NB4 (cell line): ENCODE measurements at regions not wholly inside any gene's neighbourhood (a gene's known extent, or its start where the extent isn't known, plus 50 kb on each side); places are given as distances from the start of the nearest gene placed in this dataset.

ENCODE experiments used
- DNase-seq: peaks from one replicate; pipeline ENCODE4 v3.0.0; 2010; ENCODE audit warnings: low read depth
- H3K4me3 ChIP-seq: one replicate; pipeline ENCODE4 v1.5.1; 2011; ENCODE audit warnings: mild to moderate bottlenecking, low read depth, low read length, moderate library complexity
- CTCF ChIP-seq: IDR thresholded peaks from one replicate; pipeline ENCODE4 v1.5.1; 2012; ENCODE audit warnings: low read depth, low read length
- MAX ChIP-seq: IDR thresholded peaks from 2 replicates; pipeline ENCODE4 v1.6.1; 2011; ENCODE audit warnings: low read depth, low read length
- MYC ChIP-seq: IDR thresholded peaks from 2 replicates; pipeline ENCODE4 v1.6.1; 2011; ENCODE audit warnings: low read depth, low read length
- POLR2A ChIP-seq: IDR thresholded peaks from 2 replicates; pipeline ENCODE4 v1.6.1; 2011; ENCODE audit warnings: mild to moderate bottlenecking; ENCODE audit not compliant: insufficient read length; ENCODE audit errors: extremely low read depth

GRCh38 chr16:24667244-24667764 lies 62.1 kb upstream of the TNRC6A start:
- TF ChIP-seq MYC (no peak), POLR2A (no peak), MAX (no peak), CTCF (no peak)
- DNase-seq, result no peak
- H3K4me3 ChIP-seq, result no peak overlapping the region

GRCh38 chr16:24668481-24669061 lies 60.9 kb upstream of the TNRC6A start:
- DNase-seq, result no peak
- no peak for TF ChIP-seq POLR2A
- no peak for TF ChIP-seq MAX

GRCh38 chr16:24670623-24671454 lies 58.6 kb upstream of the TNRC6A start:
- DNase-seq, result no peak
- no peak overlapping the region for H3K4me3 ChIP-seq
- TF ChIP-seq POLR2A (no peak), CTCF (no peak), MAX (no peak), MYC (no peak)

More at GRCh38 chr16:24668481-24669061, 60.9 kb upstream of the TNRC6A start:
- no peak overlapping the region for H3K4me3 ChIP-seq

GRCh38 chr16:24671455-24671954 lies 57.9 kb upstream of the TNRC6A start:
- H3K4me3 ChIP-seq, result no peak overlapping the region
- no peak for DNase-seq
- no peak for TF ChIP-seq POLR2A

GRCh38 chr16:24673155-24673554 lies 56.3 kb upstream of the TNRC6A start:
- TF ChIP-seq MYC (no peak), MAX (no peak), POLR2A (no peak), CTCF (no peak)
- DNase-seq, result no peak
- H3K4me3 ChIP-seq, result no peak overlapping the region

- H3K4me3 ChIP-seq, result no peak overlapping the region
- no peak for DNase-seq
- TF ChIP-seq POLR2A, result no peak
- TF ChIP-seq CTCF, result no peak
- no peak for TF ChIP-seq MAX
- no peak for TF ChIP-seq MYC
Observed at GRCh38 chr16:24674877-24675276, 54.6 kb upstream of the TNRC6A start.
